A549 (cell line): ENCODE measurements at regions not wholly inside any gene's neighbourhood (a gene's known extent, or its start where the extent isn't known, plus 50 kb on each side); places are given as distances from the start of the nearest gene placed in this dataset.

Experiments
- CEBPB ChIP-seq, 2 experiments: fragments of >200 bp in 1 of 2; sonication (Bioruptor Twin) in 1 of 2; formaldehyde crosslinking in 1 of 2; IDR thresholded peaks; 2 replicates each; pipeline ENCODE4 v1.6.1; 2012 to 2016
- MYC ChIP-seq: IDR thresholded peaks from 2 replicates; pipeline ENCODE4 v1.6.1; 2012; ENCODE audit warnings: mild to moderate bottlenecking, inconsistent platforms, low read length, improper control_type of control experiment, borderline replicate concordance
- POLR2A ChIP-seq: IDR thresholded peaks from 2 replicates; pipeline ENCODE4 v1.6.1; 2012; ENCODE audit warnings: mild to moderate bottlenecking, low read length
- TFCP2L1 ChIP-seq: fragments of 250-450 bp; sonication (Bioruptor Pico); IDR thresholded peaks from 2 replicates; pipeline ENCODE4 v1.5.0; 2021; ENCODE audit warnings: mild to moderate bottlenecking
- ZNF302 ChIP-seq: fragments of 250-450 bp; sonication (Bioruptor Pico); IDR thresholded peaks from 2 replicates; pipeline ENCODE4 v1.9.0; 2021; ENCODE audit warnings: inconsistent platforms, mild to moderate bottlenecking, moderate library complexity
- TF ChIP-seq, protein P1 (sequence below): fragments of >200 bp; sonication (Bioruptor Twin); formaldehyde crosslinking; IDR thresholded peaks from 3 replicates; pipeline ENCODE4 v1.5.1; 2016

DNA sequence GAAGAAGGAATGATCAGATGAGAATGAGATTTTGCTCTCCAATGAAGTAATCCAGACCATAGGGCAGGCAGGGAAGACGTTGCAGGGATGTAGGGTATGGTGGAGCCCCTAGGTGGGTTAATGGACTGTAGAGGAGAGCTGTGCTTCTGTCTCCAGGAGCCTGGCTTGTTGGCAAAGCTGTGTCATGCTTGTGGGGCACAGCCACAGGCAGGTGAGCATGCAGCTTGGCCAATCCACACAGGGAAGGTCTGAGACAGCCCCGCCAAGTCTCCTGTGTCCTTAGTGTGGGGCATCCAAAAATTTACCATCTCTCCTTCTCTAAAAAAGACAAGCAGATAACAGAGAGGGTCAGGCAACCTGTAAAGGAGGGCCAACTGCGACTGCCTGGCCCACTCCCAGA is 71.4 kb upstream of the FLT1 start:
- TF ChIP-seq MYC (no peak), TFCP2L1 (no peak), CEBPB (IDR thresholded peaks at IDR 0.05) (no peak), POLR2A (no peak), ZNF302 (CRISPR knock-in tag) (no peak)
- TF ChIP-seq, protein P1, sequence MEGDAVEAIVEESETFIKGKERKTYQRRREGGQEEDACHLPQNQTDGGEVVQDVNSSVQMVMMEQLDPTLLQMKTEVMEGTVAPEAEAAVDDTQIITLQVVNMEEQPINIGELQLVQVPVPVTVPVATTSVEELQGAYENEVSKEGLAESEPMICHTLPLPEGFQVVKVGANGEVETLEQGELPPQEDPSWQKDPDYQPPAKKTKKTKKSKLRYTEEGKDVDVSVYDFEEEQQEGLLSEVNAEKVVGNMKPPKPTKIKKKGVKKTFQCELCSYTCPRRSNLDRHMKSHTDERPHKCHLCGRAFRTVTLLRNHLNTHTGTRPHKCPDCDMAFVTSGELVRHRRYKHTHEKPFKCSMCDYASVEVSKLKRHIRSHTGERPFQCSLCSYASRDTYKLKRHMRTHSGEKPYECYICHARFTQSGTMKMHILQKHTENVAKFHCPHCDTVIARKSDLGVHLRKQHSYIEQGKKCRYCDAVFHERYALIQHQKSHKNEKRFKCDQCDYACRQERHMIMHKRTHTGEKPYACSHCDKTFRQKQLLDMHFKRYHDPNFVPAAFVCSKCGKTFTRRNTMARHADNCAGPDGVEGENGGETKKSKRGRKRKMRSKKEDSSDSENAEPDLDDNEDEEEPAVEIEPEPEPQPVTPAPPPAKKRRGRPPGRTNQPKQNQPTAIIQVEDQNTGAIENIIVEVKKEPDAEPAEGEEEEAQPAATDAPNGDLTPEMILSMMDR, result no peak
